ENCODE measurements at regions not wholly inside any gene's neighbourhood (a gene's known extent, or its start where the extent isn't known, plus 50 kb on each side); places are given as distances from the start of the nearest gene placed in this dataset.

DNA sequence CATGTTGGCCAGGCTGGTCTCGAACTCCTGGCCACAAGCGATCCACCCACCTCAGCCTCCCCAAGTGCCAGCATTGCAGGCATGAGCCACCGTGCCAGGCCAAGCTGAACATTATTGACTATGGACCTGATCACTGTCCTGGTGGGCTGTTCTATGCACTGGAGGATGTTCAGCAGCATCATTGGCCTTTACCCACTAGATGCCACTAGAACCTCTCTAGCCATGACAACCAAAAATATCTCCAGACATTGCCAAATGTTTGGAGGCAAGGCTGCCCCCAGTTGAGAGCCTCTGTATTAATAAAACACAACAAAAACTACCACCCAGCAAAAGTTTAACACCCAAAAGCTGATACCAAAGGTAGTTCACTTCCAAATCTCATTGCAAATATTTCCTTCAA, 110.8 kb upstream of the SOD1 start:
- ChIA-PET CTCF (interaction anchor here (1.0 to 1.7 kb wide), 2 partner anchors 10 to 32 kb away, joined by 3 to 5 read pairs; no protein-coding TSS in a partner anchor), POLR2A (no interaction called here)
- DNase-seq (ENCODE audit: extremely low spot score): no peak
- TF ChIP-seq, protein P1, sequence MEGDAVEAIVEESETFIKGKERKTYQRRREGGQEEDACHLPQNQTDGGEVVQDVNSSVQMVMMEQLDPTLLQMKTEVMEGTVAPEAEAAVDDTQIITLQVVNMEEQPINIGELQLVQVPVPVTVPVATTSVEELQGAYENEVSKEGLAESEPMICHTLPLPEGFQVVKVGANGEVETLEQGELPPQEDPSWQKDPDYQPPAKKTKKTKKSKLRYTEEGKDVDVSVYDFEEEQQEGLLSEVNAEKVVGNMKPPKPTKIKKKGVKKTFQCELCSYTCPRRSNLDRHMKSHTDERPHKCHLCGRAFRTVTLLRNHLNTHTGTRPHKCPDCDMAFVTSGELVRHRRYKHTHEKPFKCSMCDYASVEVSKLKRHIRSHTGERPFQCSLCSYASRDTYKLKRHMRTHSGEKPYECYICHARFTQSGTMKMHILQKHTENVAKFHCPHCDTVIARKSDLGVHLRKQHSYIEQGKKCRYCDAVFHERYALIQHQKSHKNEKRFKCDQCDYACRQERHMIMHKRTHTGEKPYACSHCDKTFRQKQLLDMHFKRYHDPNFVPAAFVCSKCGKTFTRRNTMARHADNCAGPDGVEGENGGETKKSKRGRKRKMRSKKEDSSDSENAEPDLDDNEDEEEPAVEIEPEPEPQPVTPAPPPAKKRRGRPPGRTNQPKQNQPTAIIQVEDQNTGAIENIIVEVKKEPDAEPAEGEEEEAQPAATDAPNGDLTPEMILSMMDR (IDR thresholded peaks at IDR 0.05; ENCODE audit: control extremely low read depth, extremely low read depth, low read depth, missing control alignments): no peak

DNA sequence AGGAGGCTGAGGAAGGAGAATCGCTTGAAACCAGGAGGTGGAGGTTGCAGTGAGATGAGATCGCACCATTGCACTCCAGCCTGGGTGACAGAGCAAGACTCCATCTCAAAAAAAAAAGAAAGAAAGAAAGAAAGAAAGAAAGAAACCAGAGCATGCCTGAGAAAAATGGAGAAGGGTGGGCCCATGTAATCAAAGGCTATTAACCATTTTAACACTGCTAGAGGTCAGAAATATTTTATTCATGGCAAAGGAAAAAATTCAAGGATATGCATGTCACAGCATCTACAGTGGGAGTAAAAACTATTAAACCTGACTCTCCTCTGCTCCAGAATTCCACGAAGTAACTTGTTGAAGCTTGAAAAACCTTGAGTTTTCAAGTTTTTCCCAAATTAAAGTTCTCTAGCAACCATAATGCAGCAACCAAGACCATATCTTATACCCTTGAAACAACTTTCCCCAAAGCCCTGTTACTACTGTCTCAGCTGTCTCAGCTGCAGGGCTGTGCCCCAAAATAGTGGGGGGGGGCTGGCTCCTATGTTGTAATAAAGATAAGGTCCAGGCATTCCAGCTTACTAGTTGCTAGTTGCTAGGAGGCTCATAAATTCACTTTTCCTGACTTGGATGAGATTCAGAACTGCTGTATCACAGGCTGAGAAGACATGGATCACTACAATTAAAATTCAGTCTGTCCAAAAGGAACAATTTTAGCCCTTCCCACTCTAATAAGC, 112.9 kb upstream of the SOD1 start:
- CTCF ChIA-PET: no interaction called here
- no peak for DNase-seq (ENCODE audit: extremely low spot score)
- POLR2A ChIA-PET: no interaction called here
- TF ChIP-seq, protein P1 (IDR thresholded peaks at IDR 0.05; ENCODE audit: control extremely low read depth, extremely low read depth, low read depth, missing control alignments): no peak

DNA sequence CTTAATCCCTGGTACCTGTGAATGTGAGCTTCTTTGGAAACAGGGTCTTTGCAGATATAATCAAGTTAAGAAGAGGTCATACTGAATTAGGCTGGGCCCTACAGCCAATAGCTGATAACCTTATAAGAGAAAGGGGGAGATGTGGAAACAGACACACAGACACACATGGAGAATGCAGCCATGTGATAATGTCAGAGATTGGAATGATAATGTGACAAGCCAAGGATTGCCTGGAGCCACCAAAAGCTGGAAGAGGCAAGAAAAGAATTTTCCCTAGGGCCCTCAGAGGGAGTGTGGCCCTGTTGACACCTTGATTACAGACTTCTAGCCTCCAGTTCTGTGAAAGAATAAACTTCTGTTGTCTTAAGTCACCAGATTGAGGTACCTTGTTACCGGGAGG, 114.5 kb upstream of the SOD1 start:
- CTCF ChIA-PET: interaction anchor here (1.4 kb wide), 1 partner anchor 11 kb away, joined by 4 read pairs; no protein-coding TSS in a partner anchor
- TF ChIP-seq, protein P1 (IDR thresholded peaks at IDR 0.05; ENCODE audit: control extremely low read depth, extremely low read depth, low read depth, missing control alignments): no peak
- POLR2A ChIA-PET: no interaction called here
- no peak for DNase-seq (ENCODE audit: extremely low spot score)

DNA sequence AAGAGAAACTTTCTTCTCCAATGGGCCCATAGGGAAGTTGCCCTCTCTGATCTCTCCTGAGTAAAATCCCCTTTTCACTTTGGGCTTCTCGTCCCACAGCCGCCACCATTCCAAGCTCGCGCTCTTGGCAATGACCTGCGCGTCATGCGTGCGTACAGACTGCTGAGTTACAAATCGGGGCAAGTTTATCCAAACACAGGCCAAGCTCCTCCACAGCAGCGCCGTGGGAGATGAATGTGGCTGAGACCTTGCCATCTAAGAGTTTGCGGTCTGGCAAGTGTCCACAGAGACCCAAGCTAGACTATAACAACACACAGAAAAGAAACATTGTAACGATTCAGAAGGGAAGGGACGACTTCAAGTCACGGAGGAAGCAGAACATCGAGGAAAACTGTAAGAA, 116.3 kb upstream of the SOD1 start:
- CTCF ChIA-PET: interaction anchor here (1.6 kb wide), 1 partner anchor 38 kb away, joined by 5 read pairs; no protein-coding TSS in a partner anchor
- POLR2A ChIA-PET: no interaction called here
- DNase-seq (ENCODE audit: extremely low spot score): no peak
- TF ChIP-seq, protein P1 (IDR thresholded peaks at IDR 0.05; ENCODE audit: control extremely low read depth, extremely low read depth, low read depth, missing control alignments): no peak

DNA sequence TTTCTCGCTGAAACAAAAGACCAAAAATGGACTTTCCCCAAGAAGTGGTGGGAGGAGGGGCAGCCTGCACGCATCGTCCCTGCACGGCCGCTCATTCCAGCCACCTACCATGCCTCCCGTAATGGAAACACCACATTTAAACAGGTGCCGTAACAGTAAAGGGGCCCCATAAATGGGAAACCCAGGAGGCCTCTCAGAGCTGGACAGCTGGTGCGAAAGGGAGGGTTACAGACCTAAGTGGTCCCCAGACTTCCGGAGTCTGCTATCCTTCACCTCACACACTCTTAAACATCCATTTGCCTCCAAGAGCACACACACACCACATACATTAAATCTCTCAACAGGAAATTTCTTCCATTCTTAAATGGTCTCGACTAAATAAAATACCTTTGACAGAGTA, 120.7 kb upstream of the SOD1 start:
- TF ChIP-seq, protein P1 (IDR thresholded peaks at IDR 0.05; ENCODE audit: control extremely low read depth, extremely low read depth, low read depth, missing control alignments): no peak
- DNase-seq (ENCODE audit: extremely low spot score): no peak
- ChIA-PET CTCF (no interaction called here), POLR2A (no interaction called here)

DNA sequence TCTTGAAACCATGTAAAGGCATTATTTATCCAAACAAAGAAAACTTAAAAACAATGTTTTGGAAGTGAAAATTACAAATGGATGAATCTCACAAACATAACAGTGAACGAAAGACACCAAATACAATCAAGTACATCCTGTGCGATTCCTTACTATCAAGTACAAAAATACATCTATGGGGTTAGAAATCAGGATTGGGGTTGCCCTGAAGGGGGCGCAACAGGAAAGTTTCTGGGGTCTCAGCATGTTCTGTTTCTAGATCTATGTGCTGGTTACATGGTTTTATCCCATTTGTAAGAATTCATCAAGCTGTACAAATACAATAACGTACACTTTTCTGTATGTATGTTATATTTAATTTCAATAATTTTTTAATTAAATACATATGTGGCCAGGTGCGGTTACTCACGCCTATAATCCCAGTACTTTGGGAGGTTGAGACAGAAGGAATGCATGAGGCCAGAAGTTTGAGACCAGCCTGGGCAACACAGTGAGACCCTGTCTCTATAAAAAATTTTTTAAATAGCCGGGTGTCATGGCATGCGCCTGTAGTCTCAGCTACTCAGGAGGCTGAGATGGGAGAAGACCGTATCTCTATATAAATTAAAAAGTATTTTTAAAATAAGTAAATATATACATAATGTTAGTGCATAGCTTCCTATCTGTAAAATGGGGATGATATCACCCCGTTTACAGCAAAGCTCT, 121.5 kb upstream of the SOD1 start:
- TF ChIP-seq, protein P1 (IDR thresholded peaks at IDR 0.05; ENCODE audit: control extremely low read depth, extremely low read depth, low read depth, missing control alignments): no peak
- DNase-seq (ENCODE audit: extremely low spot score): no peak
- ChIA-PET POLR2A (no interaction called here), CTCF (no interaction called here)

All from GM10248 (cell line).